PC-3 (cell line): ENCODE measurements at regions not wholly inside any gene's neighbourhood (a gene's known extent, or its start where the extent isn't known, plus 50 kb on each side); places are given as distances from the start of the nearest gene placed in this dataset.

Source experiments
- ATAC-seq: fragments of 200-7000 bp; cut with Tn5 transposase; 2 replicates; pipeline ENCODE4 v1.9.1; 2020; ENCODE audit warnings: mild to moderate bottlenecking, moderate library complexity
- BruUV-seq: library from RNA; stranded (reverse); fragments of 400-500 nt; replicated peaks from 2 replicates; lab custom pipeline; 2021; lab: Mats Ljungman, UMichigan
- CTCF ChIA-PET: fragments of 300-600 bp; sonication (Branson Sonifier 250); formaldehyde crosslinking; loops from one replicate; lab custom pipeline; 2022; ENCODE audit warnings: antibody characterized with exemption; lab: Charles Lee
- POLR2A ChIA-PET: fragments of 300-600 bp; sonication (Branson Sonifier 250); formaldehyde crosslinking; loops from one replicate; lab custom pipeline; 2022; ENCODE audit warnings: antibody characterized with exemption; ENCODE audit not compliant: unreplicated experiment; lab: Charles Lee
- DNase-seq: peaks from one replicate; pipeline ENCODE4 v3.0.0-alpha.2; 2015
- H2AFZ ChIP-seq: fragments of 300-600 bp; sonication (generic); 2 replicates; pipeline ENCODE4 v1.6.0; 2016; ENCODE audit warnings: antibody characterized with exemption, low read length
- H3F3A ChIP-seq: fragments of 300-600 bp; sonication (generic); one replicate; pipeline ENCODE4 v1.6.0; 2017; ENCODE audit warnings: antibody characterized with exemption, low read length, control low read depth, mild to moderate bottlenecking; ENCODE audit not compliant: unreplicated experiment
- H3K27ac ChIP-seq: fragments of 300-600 bp; sonication (generic); 2 replicates; pipeline ENCODE4 v1.5.1; 2016; ENCODE audit warnings: mild to moderate bottlenecking, low read length
- H3K27me3 ChIP-seq: fragments of 300-600 bp; sonication (generic); 2 replicates; pipeline ENCODE4 v1.6.1; 2016; ENCODE audit warnings: low read length, mixed read lengths
- H3K36me3 ChIP-seq: fragments of 300-600 bp; sonication (generic); 2 replicates; pipeline ENCODE4 v1.6.1; 2016; ENCODE audit warnings: low read depth, mixed run types, low read length, mixed read lengths
- H3K4me1 ChIP-seq: fragments of 300-600 bp; sonication (generic); 2 replicates; pipeline ENCODE4 v1.5.1; 2016; ENCODE audit warnings: low read length; ENCODE audit not compliant: insufficient read depth
- H3K4me2 ChIP-seq: fragments of 300-600 bp; sonication (generic); 2 replicates; pipeline ENCODE4 v1.6.0; 2016; ENCODE audit warnings: low read length
- H3K4me3 ChIP-seq: fragments of 300-600 bp; sonication (generic); 2 replicates; pipeline ENCODE4 v1.5.1; 2016; ENCODE audit warnings: mild to moderate bottlenecking, low read length, mixed read lengths
- H3K79me2 ChIP-seq: fragments of 300-600 bp; sonication (generic); 2 replicates; pipeline ENCODE4 v1.6.1; 2017; ENCODE audit warnings: low read length, mixed read lengths
- H3K9ac ChIP-seq: fragments of 300-600 bp; sonication (generic); 2 replicates; pipeline ENCODE4 v1.6.0; 2016; ENCODE audit warnings: mild to moderate bottlenecking, low read length
- H3K9me2 ChIP-seq: fragments of 300-600 bp; sonication (generic); replicated peaks from 2 replicates; pipeline ENCODE4 v1.6.1; 2016; ENCODE audit warnings: mixed run types, low read length, mixed read lengths
- H3K9me3 ChIP-seq: fragments of 300-600 bp; sonication (generic); 2 replicates; pipeline ENCODE4 v1.6.1; 2016; ENCODE audit warnings: low read length, mixed read lengths
- H4K20me1 ChIP-seq: fragments of 300-600 bp; sonication (generic); 2 replicates; pipeline ENCODE4 v1.6.1; 2016; ENCODE audit warnings: low read length, mixed read lengths
- EZH2 ChIP-seq: fragments of 300-600 bp; sonication (generic); IDR thresholded peaks from one replicate; pipeline ENCODE4 v1.6.1; 2017; ENCODE audit warnings: antibody characterized with exemption, mild to moderate bottlenecking, low read length; ENCODE audit not compliant: unreplicated experiment
- EZH2phosphoT487 ChIP-seq: fragments of 300-600 bp; sonication (generic); IDR thresholded peaks from 2 replicates; pipeline ENCODE4 v1.6.1; 2018; ENCODE audit warnings: mild to moderate bottlenecking, antibody characterized with exemption, low read length, borderline replicate concordance
- intact Hi-C: fragments of 100-400 bp; cut with micrococcal nuclease; formaldehyde crosslinking; loops from 2 replicates; pipeline ENCODE4 v1.9.0; 2023
- TF ChIP-seq, protein P1 (sequence below): fragments of 300-600 bp; sonication (generic); conservative IDR thresholded peaks from 2 replicates; pipeline ENCODE4 v1.5.1; 2017; ENCODE audit warnings: antibody characterized with exemption, low read depth, mild to moderate bottlenecking, low read length

DNA sequence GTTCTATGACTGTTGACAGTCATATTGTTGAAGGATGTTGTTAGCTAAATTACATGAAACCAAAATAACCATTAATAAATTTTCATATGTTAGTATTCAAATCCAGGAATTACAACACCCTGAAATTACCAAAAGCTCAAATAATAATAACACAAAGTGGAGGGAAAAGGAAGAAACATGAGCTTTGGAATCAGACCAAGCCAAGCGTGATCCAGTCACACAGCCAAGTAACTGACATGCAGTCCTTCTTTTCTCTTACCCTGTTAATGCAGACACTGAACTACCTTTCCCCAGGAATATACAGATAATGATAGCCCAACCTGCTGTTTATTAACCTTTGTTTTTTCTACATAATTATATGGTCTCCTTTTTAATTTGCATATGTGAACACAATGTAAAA is 130.2 kb downstream of the HS3ST1 start:
- ATAC-seq (no peak), DNase-seq (no peak)
- Histone ChIP-seq H3K79me2 (no peaks in the 10 kb centered on the region), H3K4me3 (no peak overlapping the region), H3K27me3 (no peaks in the 10 kb centered on the region), H2AFZ (no peak overlapping the region), H3K9me2 (no peaks in the 10 kb centered on the region), H4K20me1 (no peaks in the 10 kb centered on the region), H3K27ac (no peak overlapping the region), H3K9ac (no peak overlapping the region), H3K4me2 (no peak overlapping the region), H3K36me3 (no peaks in the 10 kb centered on the region), H3F3A (no peaks in the 10 kb centered on the region), H3K9me3 (no peaks in the 10 kb centered on the region), H3K4me1 (no peaks in the 10 kb centered on the region)
- ChIA-PET POLR2A (no interaction called here), CTCF (no interaction called here)
- BruUV-seq = no TSS peak
- intact Hi-C loops = no loop called here
- TF ChIP-seq EZH2 (no peak), EZH2phosphoT487 (no peak)
- TF ChIP-seq, protein P1, sequence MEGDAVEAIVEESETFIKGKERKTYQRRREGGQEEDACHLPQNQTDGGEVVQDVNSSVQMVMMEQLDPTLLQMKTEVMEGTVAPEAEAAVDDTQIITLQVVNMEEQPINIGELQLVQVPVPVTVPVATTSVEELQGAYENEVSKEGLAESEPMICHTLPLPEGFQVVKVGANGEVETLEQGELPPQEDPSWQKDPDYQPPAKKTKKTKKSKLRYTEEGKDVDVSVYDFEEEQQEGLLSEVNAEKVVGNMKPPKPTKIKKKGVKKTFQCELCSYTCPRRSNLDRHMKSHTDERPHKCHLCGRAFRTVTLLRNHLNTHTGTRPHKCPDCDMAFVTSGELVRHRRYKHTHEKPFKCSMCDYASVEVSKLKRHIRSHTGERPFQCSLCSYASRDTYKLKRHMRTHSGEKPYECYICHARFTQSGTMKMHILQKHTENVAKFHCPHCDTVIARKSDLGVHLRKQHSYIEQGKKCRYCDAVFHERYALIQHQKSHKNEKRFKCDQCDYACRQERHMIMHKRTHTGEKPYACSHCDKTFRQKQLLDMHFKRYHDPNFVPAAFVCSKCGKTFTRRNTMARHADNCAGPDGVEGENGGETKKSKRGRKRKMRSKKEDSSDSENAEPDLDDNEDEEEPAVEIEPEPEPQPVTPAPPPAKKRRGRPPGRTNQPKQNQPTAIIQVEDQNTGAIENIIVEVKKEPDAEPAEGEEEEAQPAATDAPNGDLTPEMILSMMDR = no peak

GRCh38 chr4:11297627-11298026 is 131.1 kb downstream of the HS3ST1 start:
- Histone ChIP-seq H3K27me3 (no peaks in the 10 kb centered on the region), H3K4me2 (no peak overlapping the region), H3K4me1 (no peaks in the 10 kb centered on the region), H3K79me2 (no peaks in the 10 kb centered on the region), H3K9me3 (no peaks in the 10 kb centered on the region), H3F3A (no peaks in the 10 kb centered on the region), H4K20me1 (no peaks in the 10 kb centered on the region), H2AFZ (no peak overlapping the region), H3K9ac (no peak overlapping the region), H3K27ac (no peak overlapping the region), H3K4me3 (no peak overlapping the region), H3K9me2 (no peaks in the 10 kb centered on the region), H3K36me3 (no peaks in the 10 kb centered on the region)
- TF ChIP-seq EZH2phosphoT487 (no peak), EZH2 (no peak)
- TF ChIP-seq, protein P1 = no peak
- POLR2A ChIA-PET = no interaction called here
- DNase-seq (no peak), ATAC-seq (no peak)
- CTCF ChIA-PET = no interaction called here
- intact Hi-C loops = no loop called here
- no TSS peak for BruUV-seq

DNA sequence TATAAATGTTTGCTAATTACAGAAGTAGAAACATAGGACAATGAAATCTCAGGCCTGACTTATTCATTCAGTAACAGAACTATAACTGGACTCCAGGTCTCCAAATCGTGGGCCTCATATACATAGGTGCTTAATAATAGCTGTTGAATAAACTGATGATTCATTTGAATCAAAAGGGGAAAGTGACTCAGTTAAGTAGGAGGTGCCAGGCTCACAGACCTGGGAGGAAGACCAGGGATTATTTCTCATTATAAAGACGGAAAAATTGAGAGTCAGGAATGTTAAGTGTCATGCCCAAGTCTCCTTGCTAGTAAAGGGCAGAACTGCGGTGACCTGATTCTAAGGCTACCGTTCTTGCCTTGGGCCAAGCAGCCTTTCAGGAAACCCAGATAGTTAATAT is 131.5 kb downstream of the HS3ST1 start:
- Histone ChIP-seq H3K4me1 (no peaks in the 10 kb centered on the region), H3K4me2 (no peak overlapping the region), H3K4me3 (no peak overlapping the region), H3K9me2 (no peaks in the 10 kb centered on the region), H3K27ac (no peak overlapping the region), H4K20me1 (no peaks in the 10 kb centered on the region), H3F3A (no peaks in the 10 kb centered on the region), H2AFZ (no peak overlapping the region), H3K9me3 (no peaks in the 10 kb centered on the region), H3K9ac (no peak overlapping the region), H3K79me2 (no peaks in the 10 kb centered on the region), H3K27me3 (no peaks in the 10 kb centered on the region), H3K36me3 (no peaks in the 10 kb centered on the region)
- ChIA-PET POLR2A (no interaction called here), CTCF (no interaction called here)
- no peak for ATAC-seq
- TF ChIP-seq, protein P1 = no peak
- no peak for TF ChIP-seq EZH2
- no peak for TF ChIP-seq EZH2phosphoT487
- BruUV-seq = no TSS peak
- peak; percentile 34 for DNase-seq
- intact Hi-C loops = no loop called here
